GM18519 (cell line): ENCODE measurements at regions not wholly inside any gene's neighbourhood (a gene's known extent, or its start where the extent isn't known, plus 50 kb on each side); places are given as distances from the start of the nearest gene placed in this dataset.

Experiments used
- ATAC-seq: cut with Tn5 transposase; IDR thresholded peaks from one replicate; pipeline ENCODE4 v1.9.1; 2021; ENCODE audit warnings: mild to moderate bottlenecking, moderate library complexity; ENCODE audit not compliant: unreplicated experiment, low FRiP score

- ATAC-seq: no peak
Observed at GRCh38 chr2:236882930-236883329, 202.8 kb upstream of the COPS8 start.

- no peak for ATAC-seq
Observed at GRCh38 chr2:236883819-236884218, 201.9 kb upstream of the COPS8 start.

- ATAC-seq: no peak
Observed at GRCh38 chr2:236884569-236885175, 201.0 kb upstream of the COPS8 start.

- ATAC-seq: no peak
Observed at GRCh38 chr2:236886456-236886855, 199.2 kb upstream of the COPS8 start.

- ATAC-seq: no peak
Observed at GRCh38 chr2:236887531-236887930, 198.2 kb upstream of the COPS8 start.

GRCh38 chr2:236887953-236888793 is 197.5 kb upstream of the COPS8 start:
- no peak for ATAC-seq

- no peak for ATAC-seq
Observed at GRCh38 chr2:236888794-236889780, 196.6 kb upstream of the COPS8 start.

GRCh38 chr2:236889791-236890704 is 195.6 kb upstream of the COPS8 start:
- ATAC-seq: no peak

GRCh38 chr2:236892721-236893120 is 193.0 kb upstream of the COPS8 start:
- no peak for ATAC-seq

- no peak for ATAC-seq
Observed at GRCh38 chr2:236894791-236895190, 190.9 kb upstream of the COPS8 start.

- ATAC-seq: no peak
Observed at GRCh38 chr2:236895497-236895896, 190.2 kb upstream of the COPS8 start.

- no peak for ATAC-seq
Observed at GRCh38 chr2:236896688-236897087, 189.0 kb upstream of the COPS8 start.

GRCh38 chr2:236899146-236899545 is 186.5 kb upstream of the COPS8 start:
- no peak for ATAC-seq

- no peak for ATAC-seq
Observed at GRCh38 chr2:236899950-236900640, 185.6 kb upstream of the COPS8 start.

GRCh38 chr2:236901956-236902355 is 183.7 kb upstream of the COPS8 start:
- ATAC-seq: no peak

GRCh38 chr2:236903978-236904377 is 181.7 kb upstream of the COPS8 start:
- ATAC-seq: no peak

GRCh38 chr2:236904389-236905263 is 181.1 kb upstream of the COPS8 start:
- no peak for ATAC-seq

GRCh38 chr2:236905976-236906375 is 179.7 kb upstream of the COPS8 start:
- no peak for ATAC-seq
